SJCRH30 (cell line): ENCODE measurements at regions not wholly inside any gene's neighbourhood (a gene's known extent, or its start where the extent isn't known, plus 50 kb on each side); places are given as distances from the start of the nearest gene placed in this dataset.
"Not testable (repeated sequence)": the region's sequence is repeated elsewhere in the genome, so short reads cannot be mapped to it uniquely, and the experiment has no call there.

Experiments
- DNase-seq, 2 experiments: peaks; one replicate each; pipeline ENCODE4 v3.0.0-alpha.2; 2015 to 2020
- H3K27ac ChIP-seq: fragments of 250-450 bp; sonication (Bioruptor Pico); 2 replicates; pipeline ENCODE4 v1.5.1; 2020; ENCODE audit warnings: mild to moderate bottlenecking, moderate library complexity
- H3K27me3 ChIP-seq: fragments of 250-450 bp; sonication (Bioruptor Pico); 2 replicates; pipeline ENCODE4 v1.5.1; 2020; ENCODE audit warnings: mild to moderate bottlenecking, moderate library complexity
- H3K36me3 ChIP-seq: fragments of 250-450 bp; sonication (Bioruptor Pico); 2 replicates; pipeline ENCODE4 v1.5.1; 2020; ENCODE audit warnings: mild to moderate bottlenecking, moderate library complexity
- H3K4me1 ChIP-seq: fragments of 250-450 bp; sonication (Bioruptor Pico); 2 replicates; pipeline ENCODE4 v1.5.1; 2020; ENCODE audit warnings: mild to moderate bottlenecking, moderate library complexity
- H3K4me3 ChIP-seq: fragments of 250-450 bp; sonication (Bioruptor Pico); 2 replicates; pipeline ENCODE4 v1.5.1; 2020; ENCODE audit warnings: mild to moderate bottlenecking, moderate library complexity
- H3K9me3 ChIP-seq: fragments of 250-450 bp; sonication (Bioruptor Pico); replicated peaks from 2 replicates; pipeline ENCODE4 v1.5.1; 2020; ENCODE audit warnings: mild to moderate bottlenecking, moderate library complexity

- peak in 1 of 2 experiments; percentile 50 for DNase-seq
- Histone ChIP-seq H3K9me3 (no peaks in the 10 kb centered on the region), H3K4me3 (no peak overlapping the region), H3K27me3 (no peaks in the 10 kb centered on the region), H3K36me3 (no peaks in the 10 kb centered on the region), H3K4me1 (peaks cover 7% of the 10 kb centered on the region; the same call in 1 of the 2 replicates), H3K27ac (no peak overlapping the region)
Measured at GRCh38 chr22:27247701-27248434, 553.7 kb downstream of the MN1 start.

DNA sequence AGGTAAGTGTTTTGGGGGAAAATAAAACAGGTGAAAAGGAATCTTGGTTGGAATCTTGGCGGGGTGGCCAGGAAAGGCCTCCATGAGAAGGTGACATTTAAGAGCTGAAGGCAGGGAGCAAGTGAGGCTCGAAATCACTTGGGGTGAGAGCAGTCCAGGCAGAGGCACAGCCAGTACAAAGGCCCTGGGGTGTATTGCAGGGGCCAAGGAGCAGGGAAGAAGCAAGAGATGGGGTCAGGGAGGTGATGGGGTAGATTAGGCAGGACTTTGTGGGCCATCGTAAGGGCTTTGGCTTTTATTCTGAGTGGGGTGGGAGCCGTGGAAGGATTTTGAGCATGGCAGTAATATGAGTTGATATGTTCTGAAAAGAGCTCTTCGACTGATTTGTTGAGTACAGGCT lies 551.1 kb downstream of the MN1 start:
- Histone ChIP-seq H3K36me3 (no peaks in the 10 kb centered on the region), H3K27ac (no peak overlapping the region), H3K4me1 (peaks cover 7% of the 10 kb centered on the region; the same call in 1 of the 2 replicates), H3K27me3 (no peaks in the 10 kb centered on the region), H3K9me3 (peaks cover under 1% of the 10 kb centered on the region; the same call in 1 of the 2 replicates), H3K4me3 (no peak overlapping the region)
- no peak for DNase-seq

- Histone ChIP-seq H3K27me3 (no peaks in the 10 kb centered on the region), H3K27ac (no peak overlapping the region)
- no peak for DNase-seq
Measured at GRCh38 chr22:27250886-27251285, 550.7 kb downstream of the MN1 start.

GRCh38 chr22:27251563-27251962 lies 550.0 kb downstream of the MN1 start:
- Histone ChIP-seq H3K36me3 (no peaks in the 10 kb centered on the region), H3K27me3 (no peaks in the 10 kb centered on the region), H3K9me3 (peaks cover 3% of the 10 kb centered on the region; the same call in 1 of the 2 replicates), H3K4me3 (no peak overlapping the region), H3K4me1 (peaks cover 7% of the 10 kb centered on the region; the same call in 1 of the 2 replicates), H3K27ac (no peak overlapping the region)
- no peak for DNase-seq

More at GRCh38 chr22:27250886-27251285, 550.7 kb downstream of the MN1 start:
- Histone ChIP-seq H3K9me3 (peaks cover 3% of the 10 kb centered on the region; the same call in 1 of the 2 replicates), H3K4me3 (no peak overlapping the region), H3K4me1 (peaks cover 7% of the 10 kb centered on the region; the same call in 1 of the 2 replicates), H3K36me3 (no peaks in the 10 kb centered on the region)

- Histone ChIP-seq H3K27me3 (no peaks in the 10 kb centered on the region), H3K4me3 (no peak overlapping the region), H3K9me3 (peaks cover 3% of the 10 kb centered on the region; the same call in 1 of the 2 replicates), H3K4me1 (peaks cover 3% of the 10 kb centered on the region; the same call in 1 of the 2 replicates), H3K27ac (no peak overlapping the region), H3K36me3 (no peaks in the 10 kb centered on the region)
- no peak for DNase-seq
Measured at GRCh38 chr22:27252282-27253049, 549.1 kb downstream of the MN1 start.

GRCh38 chr22:27253108-27253902 lies 548.3 kb downstream of the MN1 start:
- Histone ChIP-seq H3K9me3 (peaks cover 3% of the 10 kb centered on the region; the same call in 1 of the 2 replicates), H3K36me3 (no peaks in the 10 kb centered on the region), H3K27ac (no peak overlapping the region), H3K27me3 (no peaks in the 10 kb centered on the region), H3K4me1 (no peaks in the 10 kb centered on the region), H3K4me3 (no peak overlapping the region)
- DNase-seq, result no peak

DNA sequence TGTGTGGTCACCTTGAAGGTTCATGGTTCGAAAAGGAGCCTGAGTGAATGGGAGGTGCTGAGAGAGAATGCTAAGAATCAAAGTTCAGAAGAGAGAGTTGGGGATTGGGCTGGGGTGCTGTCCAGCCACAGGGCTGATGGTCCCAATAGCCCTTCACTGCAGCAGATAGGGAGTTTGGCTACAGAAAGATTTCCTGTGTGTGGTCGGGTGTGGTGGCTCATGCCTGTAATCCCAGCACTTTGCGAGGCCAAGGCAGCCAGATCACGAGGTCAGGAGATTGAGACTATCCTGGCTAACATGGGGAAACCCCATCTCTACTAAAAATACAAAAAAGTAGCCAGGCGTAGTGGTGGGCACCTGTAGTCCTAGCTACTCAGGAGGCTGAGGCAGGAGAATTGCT lies 547.5 kb downstream of the MN1 start:
- not testable (repeated sequence) for H3K4me1 ChIP-seq, H3K4me3 ChIP-seq, H3K27ac ChIP-seq, H3K27me3 ChIP-seq, H3K36me3 ChIP-seq, DNase-seq, H3K9me3 ChIP-seq

GRCh38 chr22:27255580-27255979 lies 546.0 kb downstream of the MN1 start:
- Histone ChIP-seq H3K27ac (no peak overlapping the region), H3K4me3 (no peak overlapping the region), H3K27me3 (no peaks in the 10 kb centered on the region), H3K36me3 (no peaks in the 10 kb centered on the region), H3K4me1 (no peaks in the 10 kb centered on the region), H3K9me3 (peaks cover 3% of the 10 kb centered on the region; the same call in 1 of the 2 replicates)
- DNase-seq, result no peak

DNA sequence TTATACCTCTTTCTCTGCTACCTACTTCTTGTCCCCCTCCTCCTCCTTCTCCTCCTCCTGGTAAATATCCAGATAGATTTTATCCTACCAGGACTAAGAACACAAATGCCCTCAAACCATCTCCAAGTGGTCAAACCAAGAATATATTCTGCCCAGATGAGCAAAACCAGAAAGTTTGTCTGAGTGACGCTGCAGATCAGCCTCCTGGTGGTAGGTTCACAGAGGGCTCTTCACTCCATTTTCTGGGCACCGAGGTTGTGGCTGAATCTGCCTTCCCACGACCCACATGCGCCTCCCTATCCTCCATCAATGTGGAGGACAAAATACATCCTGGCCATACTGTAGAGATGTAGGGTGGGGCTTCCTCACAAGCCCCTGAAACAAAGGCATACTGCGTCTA lies 543.6 kb downstream of the MN1 start:
- no peaks in the 10 kb centered on the region for H3K27me3 ChIP-seq
- no peak overlapping the region for H3K27ac ChIP-seq
- no peak for DNase-seq
- peaks cover 3% of the 10 kb centered on the region; the same call in 1 of the 2 replicates for H3K9me3 ChIP-seq
- no peaks in the 10 kb centered on the region for H3K36me3 ChIP-seq
- H3K4me1 ChIP-seq, result no peaks in the 10 kb centered on the region
- H3K4me3 ChIP-seq, result no peak overlapping the region

GRCh38 chr22:27258616-27259172 lies 542.9 kb downstream of the MN1 start:
- Histone ChIP-seq H3K36me3 (no peaks in the 10 kb centered on the region), H3K9me3 (peaks cover 3% of the 10 kb centered on the region), H3K27me3 (no peaks in the 10 kb centered on the region), H3K4me1 (no peaks in the 10 kb centered on the region), H3K27ac (no peak overlapping the region), H3K4me3 (no peak overlapping the region)
- no peak for DNase-seq

DNA sequence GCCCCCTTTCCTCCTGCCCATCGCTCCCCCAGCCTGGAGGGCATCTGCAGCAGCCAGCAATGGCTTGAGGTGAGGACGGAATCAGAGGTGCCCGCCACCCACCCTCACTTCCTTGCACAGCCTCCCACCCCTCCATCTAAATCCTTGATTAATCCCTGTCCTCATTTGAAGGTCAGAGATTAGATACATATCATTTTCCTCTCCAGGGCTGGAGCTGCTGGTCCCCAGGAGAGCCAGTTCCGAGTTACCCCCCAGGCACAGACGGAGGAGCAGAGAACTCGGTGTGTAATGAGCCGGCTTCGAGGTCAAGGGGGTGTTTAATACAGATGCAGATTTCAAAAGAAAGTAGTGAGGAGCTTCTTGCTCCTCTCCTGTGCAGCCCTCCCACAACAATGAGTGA lies 542.1 kb downstream of the MN1 start:
- Histone ChIP-seq H3K4me3 (no peak overlapping the region), H3K36me3 (no peaks in the 10 kb centered on the region), H3K27ac (no peak overlapping the region), H3K27me3 (no peaks in the 10 kb centered on the region), H3K4me1 (no peaks in the 10 kb centered on the region), H3K9me3 (peaks cover 3% of the 10 kb centered on the region)
- DNase-seq, result no peak

DNA sequence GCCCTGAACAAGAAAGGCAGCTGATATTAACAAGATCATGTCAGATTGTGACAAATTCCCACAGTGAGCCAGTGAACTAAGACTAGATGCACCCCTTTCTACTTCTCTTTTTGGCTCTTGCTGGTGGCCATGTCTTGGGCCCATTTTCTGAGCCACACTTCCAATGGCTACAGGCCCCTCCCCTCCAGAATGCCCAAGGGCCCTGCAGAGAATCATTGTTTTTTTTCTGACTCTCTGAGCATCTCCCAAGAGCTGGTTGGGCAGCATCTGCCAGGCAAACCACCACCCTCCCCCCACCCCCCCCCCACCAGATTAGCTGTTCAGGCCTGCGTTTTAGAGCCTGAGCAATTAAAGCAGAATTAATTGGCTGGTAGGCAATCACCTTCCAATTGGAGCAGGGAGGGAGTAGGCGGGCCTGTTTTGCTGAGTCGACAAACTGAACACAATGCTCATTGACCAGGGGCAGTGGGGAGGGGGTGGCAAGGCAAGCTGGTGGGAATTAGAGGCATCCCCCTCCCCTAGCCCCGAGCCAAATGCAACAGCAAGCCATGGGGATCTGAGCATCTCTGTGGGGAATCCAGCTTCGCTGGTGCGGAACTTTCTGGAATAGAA lies 541.4 kb downstream of the MN1 start:
- peaks cover 3% of the 10 kb centered on the region for H3K9me3 ChIP-seq
- no peaks in the 10 kb centered on the region for H3K36me3 ChIP-seq
- no peaks in the 10 kb centered on the region for H3K4me1 ChIP-seq
- no peak overlapping the region for H3K27ac ChIP-seq
- no peak for DNase-seq
- no peaks in the 10 kb centered on the region for H3K27me3 ChIP-seq
- no peak overlapping the region for H3K4me3 ChIP-seq

- DNase-seq, result no peak
- Histone ChIP-seq H3K27ac (no peak overlapping the region), H3K36me3 (no peaks in the 10 kb centered on the region), H3K9me3 (no peaks in the 10 kb centered on the region; the same call in 1 of the 2 replicates), H3K4me1 (no peaks in the 10 kb centered on the region), H3K4me3 (no peak overlapping the region), H3K27me3 (no peaks in the 10 kb centered on the region)
Measured at GRCh38 chr22:27262361-27262760, 539.2 kb downstream of the MN1 start.

DNA sequence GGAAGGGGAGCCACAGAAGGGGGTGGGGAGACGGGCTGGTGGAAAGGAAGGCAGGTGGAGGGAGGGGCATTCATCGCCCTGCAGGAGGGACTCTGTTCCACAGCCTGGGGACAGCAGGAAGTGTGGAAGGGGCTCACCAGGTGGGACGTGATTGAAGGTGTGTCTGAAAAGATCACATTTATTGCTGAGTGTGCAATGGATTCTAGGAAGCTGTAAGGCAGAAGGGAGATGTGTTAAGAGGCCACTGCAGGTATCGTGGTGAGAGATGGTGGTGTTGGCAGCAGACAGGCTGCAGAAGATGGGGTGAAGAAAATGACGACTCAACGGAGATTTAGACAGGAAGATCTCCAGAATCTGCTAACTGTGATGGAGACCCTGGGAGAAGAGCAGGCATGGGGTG lies 537.4 kb downstream of the MN1 start:
- Histone ChIP-seq H3K36me3 (no peaks in the 10 kb centered on the region), H3K4me3 (no peak overlapping the region), H3K9me3 (no peaks in the 10 kb centered on the region; the same call in 1 of the 2 replicates), H3K27ac (no peak overlapping the region), H3K4me1 (no peaks in the 10 kb centered on the region), H3K27me3 (no peaks in the 10 kb centered on the region)
- DNase-seq, result no peak
